Stimulated activated memory B cell treated with anti-CD40 and anti-IgM and Interleukin-4, amounts not matched to agents 10 μg/mL and 1 μg/mL and 100 μg/mL, for 72 hours (primary cell): ENCODE measurements at regions not wholly inside any gene's neighbourhood (a gene's known extent, or its start where the extent isn't known, plus 50 kb on each side); places are given as distances from the start of the nearest gene placed in this dataset.
"Not testable (repeated sequence)": the region's sequence is repeated elsewhere in the genome, so short reads cannot be mapped to it uniquely, and the experiment has no call there.

Experiments
- ATAC-seq: fragments of 150-1000 bp; cut with Tn5 transposase; 2 replicates; pipeline ENCODE4 v1.10.0; 2021
- H3K27ac Mint-ChIP-seq: one replicate; pipeline ENCODE4 v1.8.0; 2022; ENCODE audit warnings: mild to moderate bottlenecking, mixed read lengths
- H3K27me3 Mint-ChIP-seq: one replicate; pipeline ENCODE4 v1.8.0; 2022; ENCODE audit warnings: mixed read lengths
- H3K36me3 Mint-ChIP-seq: one replicate; pipeline ENCODE4 v1.8.0; 2022; ENCODE audit warnings: mixed read lengths
- H3K4me1 Mint-ChIP-seq: one replicate; pipeline ENCODE4 v1.8.0; 2022; ENCODE audit warnings: mixed read lengths
- H3K4me3 Mint-ChIP-seq: one replicate; pipeline ENCODE4 v1.8.0; 2022; ENCODE audit warnings: mild to moderate bottlenecking, moderate library complexity, mixed read lengths
- H3K9me3 Mint-ChIP-seq: one replicate; pipeline ENCODE4 v1.8.0; 2022; ENCODE audit warnings: mixed read lengths

- H3K36me3 Mint-ChIP-seq: no peaks in the 10 kb centered on the region
- no peak overlapping the region for H3K4me3 Mint-ChIP-seq
- H3K9me3 Mint-ChIP-seq: no peaks in the 10 kb centered on the region
- H3K27me3 Mint-ChIP-seq: no peaks in the 10 kb centered on the region
- H3K4me1 Mint-ChIP-seq: no peaks in the 10 kb centered on the region
- no peak for ATAC-seq
- no peak overlapping the region for H3K27ac Mint-ChIP-seq
Observed at GRCh38 chr11:82229341-82229740, 504.3 kb downstream of the FAM181B start.

GRCh38 chr11:82225930-82226329 lies 507.7 kb downstream of the FAM181B start:
- no peak overlapping the region for H3K4me3 Mint-ChIP-seq

GRCh38 chr11:82225502-82225901 lies 508.2 kb downstream of the FAM181B start:
- peaks cover 3% of the 10 kb centered on the region for H3K9me3 Mint-ChIP-seq
- ATAC-seq: no peak

More at GRCh38 chr11:82225930-82226329, 507.7 kb downstream of the FAM181B start:
- Mint-ChIP-seq H3K27ac (no peak overlapping the region), H3K27me3 (no peaks in the 10 kb centered on the region), H3K4me1 (no peaks in the 10 kb centered on the region), H3K36me3 (no peaks in the 10 kb centered on the region), H3K9me3 (peaks cover 3% of the 10 kb centered on the region)
- ATAC-seq: no peak

GRCh38 chr11:82216927-82217570 lies 516.6 kb downstream of the FAM181B start:
- no peak for ATAC-seq
- no peak overlapping the region for H3K27ac Mint-ChIP-seq
- no peaks in the 10 kb centered on the region for H3K9me3 Mint-ChIP-seq
- H3K36me3 Mint-ChIP-seq: no peaks in the 10 kb centered on the region
- H3K4me3 Mint-ChIP-seq: no peak overlapping the region
- no peaks in the 10 kb centered on the region for H3K4me1 Mint-ChIP-seq
- no peaks in the 10 kb centered on the region for H3K27me3 Mint-ChIP-seq

More at GRCh38 chr11:82225502-82225901, 508.2 kb downstream of the FAM181B start:
- H3K27ac Mint-ChIP-seq: no peak overlapping the region
- no peak overlapping the region for H3K4me3 Mint-ChIP-seq
- no peaks in the 10 kb centered on the region for H3K36me3 Mint-ChIP-seq
- H3K4me1 Mint-ChIP-seq: no peaks in the 10 kb centered on the region
- no peaks in the 10 kb centered on the region for H3K27me3 Mint-ChIP-seq

GRCh38 chr11:82210011-82210410 lies 523.7 kb downstream of the FAM181B start:
- Mint-ChIP-seq H3K36me3 (no peaks in the 10 kb centered on the region), H3K27me3 (no peaks in the 10 kb centered on the region), H3K27ac (no peak overlapping the region), H3K4me1 (no peaks in the 10 kb centered on the region), H3K4me3 (no peak overlapping the region), H3K9me3 (no peaks in the 10 kb centered on the region)
- no peak for ATAC-seq

GRCh38 chr11:82195283-82195682 lies 538.4 kb downstream of the FAM181B start:
- Mint-ChIP-seq H3K4me3 (no peak overlapping the region), H3K36me3 (no peaks in the 10 kb centered on the region), H3K4me1 (no peaks in the 10 kb centered on the region), H3K9me3 (peaks cover 2% of the 10 kb centered on the region), H3K27ac (no peak overlapping the region), H3K27me3 (no peaks in the 10 kb centered on the region)
- no peak for ATAC-seq

- Mint-ChIP-seq H3K4me1 (no peaks in the 10 kb centered on the region), H3K27ac (no peak overlapping the region), H3K9me3 (peaks cover 2% of the 10 kb centered on the region), H3K4me3 (no peak overlapping the region), H3K27me3 (no peaks in the 10 kb centered on the region), H3K36me3 (no peaks in the 10 kb centered on the region)
- ATAC-seq: no peak
Observed at GRCh38 chr11:82194521-82194920, 539.1 kb downstream of the FAM181B start.

- no peak overlapping the region for H3K4me3 Mint-ChIP-seq
- no peak for ATAC-seq
- no peak overlapping the region for H3K27ac Mint-ChIP-seq
- no peaks in the 10 kb centered on the region for H3K36me3 Mint-ChIP-seq
- no peaks in the 10 kb centered on the region for H3K27me3 Mint-ChIP-seq
- H3K4me1 Mint-ChIP-seq: no peaks in the 10 kb centered on the region
- H3K9me3 Mint-ChIP-seq: peaks cover 2% of the 10 kb centered on the region
Observed at GRCh38 chr11:82191695-82192094, 542.0 kb downstream of the FAM181B start.

- no peak for ATAC-seq
- no peaks in the 10 kb centered on the region for H3K27me3 Mint-ChIP-seq
- no peaks in the 10 kb centered on the region for H3K4me1 Mint-ChIP-seq
- no peak overlapping the region for H3K27ac Mint-ChIP-seq
- H3K9me3 Mint-ChIP-seq: no peaks in the 10 kb centered on the region
- no peak overlapping the region for H3K4me3 Mint-ChIP-seq
- H3K36me3 Mint-ChIP-seq: no peaks in the 10 kb centered on the region
Observed at GRCh38 chr11:82185925-82186324, 547.7 kb downstream of the FAM181B start.

GRCh38 chr11:82184966-82185365 lies 548.7 kb downstream of the FAM181B start:
- Mint-ChIP-seq H3K4me1 (no peaks in the 10 kb centered on the region), H3K27ac (no peak overlapping the region), H3K36me3 (no peaks in the 10 kb centered on the region), H3K4me3 (no peak overlapping the region), H3K9me3 (no peaks in the 10 kb centered on the region), H3K27me3 (no peaks in the 10 kb centered on the region)
- no peak for ATAC-seq

- no peak overlapping the region for H3K27ac Mint-ChIP-seq
- H3K4me1 Mint-ChIP-seq: no peaks in the 10 kb centered on the region
- H3K27me3 Mint-ChIP-seq: no peaks in the 10 kb centered on the region
- H3K36me3 Mint-ChIP-seq: no peaks in the 10 kb centered on the region
- H3K4me3 Mint-ChIP-seq: no peak overlapping the region
- H3K9me3 Mint-ChIP-seq: no peaks in the 10 kb centered on the region
- no peak for ATAC-seq
Observed at GRCh38 chr11:82183346-82183745, 550.3 kb downstream of the FAM181B start.

GRCh38 chr11:82182697-82183096 lies 551.0 kb downstream of the FAM181B start:
- H3K27me3 Mint-ChIP-seq, H3K9me3 Mint-ChIP-seq, H3K27ac Mint-ChIP-seq, ATAC-seq, H3K36me3 Mint-ChIP-seq, H3K4me3 Mint-ChIP-seq, H3K4me1 Mint-ChIP-seq: not testable (repeated sequence)

GRCh38 chr11:82181796-82182195 lies 551.9 kb downstream of the FAM181B start:
- H3K27ac Mint-ChIP-seq, H3K4me1 Mint-ChIP-seq, H3K9me3 Mint-ChIP-seq, H3K27me3 Mint-ChIP-seq, H3K4me3 Mint-ChIP-seq, H3K36me3 Mint-ChIP-seq, ATAC-seq: not testable (repeated sequence)

GRCh38 chr11:82176945-82177344 lies 556.7 kb downstream of the FAM181B start:
- Mint-ChIP-seq H3K27me3 (no peaks in the 10 kb centered on the region), H3K4me3 (no peak overlapping the region), H3K9me3 (no peaks in the 10 kb centered on the region), H3K4me1 (no peaks in the 10 kb centered on the region), H3K36me3 (no peaks in the 10 kb centered on the region), H3K27ac (no peak overlapping the region)
- no peak for ATAC-seq

- Mint-ChIP-seq H3K27ac (no peak overlapping the region), H3K4me3 (no peak overlapping the region), H3K27me3 (no peaks in the 10 kb centered on the region), H3K36me3 (no peaks in the 10 kb centered on the region), H3K4me1 (no peaks in the 10 kb centered on the region), H3K9me3 (no peaks in the 10 kb centered on the region)
- no peak for ATAC-seq
Observed at GRCh38 chr11:82176365-82176764, 557.3 kb downstream of the FAM181B start.

- Mint-ChIP-seq H3K36me3 (no peaks in the 10 kb centered on the region), H3K4me1 (no peaks in the 10 kb centered on the region), H3K27ac (no peak overlapping the region), H3K27me3 (no peaks in the 10 kb centered on the region), H3K9me3 (no peaks in the 10 kb centered on the region), H3K4me3 (no peak overlapping the region)
- ATAC-seq: no peak
Observed at GRCh38 chr11:82174610-82175009, 559.1 kb downstream of the FAM181B start.

- Mint-ChIP-seq H3K9me3 (no peaks in the 10 kb centered on the region), H3K27ac (no peak overlapping the region), H3K4me3 (no peak overlapping the region), H3K36me3 (no peaks in the 10 kb centered on the region), H3K4me1 (no peaks in the 10 kb centered on the region), H3K27me3 (no peaks in the 10 kb centered on the region)
- no peak for ATAC-seq
Observed at GRCh38 chr11:82146789-82147188, 586.9 kb downstream of the FAM181B start.
